D341Med (cell line): ENCODE measurements at regions not wholly inside any gene's neighbourhood (a gene's known extent, or its start where the extent isn't known, plus 50 kb on each side); places are given as distances from the start of the nearest gene placed in this dataset.

Experiments used
- DNase-seq: peaks from one replicate; pipeline ENCODE4 v3.0.0; 2012; ENCODE audit warnings: low spot score

DNA sequence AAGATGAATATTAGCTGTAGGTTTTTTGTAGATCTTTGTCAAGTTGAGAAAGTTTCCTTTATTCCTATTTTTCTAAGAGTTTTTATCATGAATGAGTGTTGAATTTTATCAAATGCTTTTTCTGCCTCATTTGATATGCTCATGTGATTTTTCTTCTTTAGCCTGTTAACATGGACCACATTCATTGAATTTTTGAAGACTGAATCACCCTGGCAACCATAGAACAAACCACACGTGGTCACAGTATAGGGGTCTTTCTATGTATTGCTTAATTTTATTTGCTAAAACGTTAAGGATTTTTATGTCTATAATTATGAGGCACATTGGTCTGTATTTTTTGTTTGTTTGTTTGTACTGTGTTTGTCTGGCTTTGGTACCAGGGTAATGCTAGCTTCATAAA is 201.7 kb upstream of the CWC22 start:
- DNase-seq, result no peak

DNA sequence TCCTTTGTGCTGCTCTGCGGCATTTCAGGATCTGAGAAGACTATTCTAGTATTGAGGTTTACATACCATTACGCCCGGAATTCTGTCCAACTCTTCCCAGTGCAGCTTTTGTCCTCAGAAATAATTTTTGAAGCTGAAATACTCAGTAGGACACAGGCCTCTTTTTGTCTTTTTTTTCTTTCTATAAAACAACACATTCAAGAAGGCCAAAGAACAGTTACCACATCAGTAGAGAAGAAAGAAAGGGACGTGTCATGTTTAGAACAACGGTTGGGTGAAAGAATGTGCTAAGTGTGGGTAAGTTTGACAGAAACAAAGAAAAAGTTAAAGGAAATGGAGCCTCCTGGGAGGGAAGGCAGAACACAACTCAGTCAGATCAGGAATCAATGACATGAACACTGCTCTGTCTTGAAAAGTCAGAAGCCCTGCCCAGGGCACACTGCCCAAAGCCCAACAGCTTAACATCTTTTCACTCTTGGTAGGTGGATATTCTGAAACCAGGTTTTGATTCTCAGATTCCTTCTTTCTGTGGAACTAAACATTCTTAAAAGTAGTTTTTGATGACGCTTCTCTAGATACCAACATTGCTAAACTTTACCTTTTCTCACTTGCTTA is 198.6 kb upstream of the CWC22 start:
- DNase-seq, result no peak

DNA sequence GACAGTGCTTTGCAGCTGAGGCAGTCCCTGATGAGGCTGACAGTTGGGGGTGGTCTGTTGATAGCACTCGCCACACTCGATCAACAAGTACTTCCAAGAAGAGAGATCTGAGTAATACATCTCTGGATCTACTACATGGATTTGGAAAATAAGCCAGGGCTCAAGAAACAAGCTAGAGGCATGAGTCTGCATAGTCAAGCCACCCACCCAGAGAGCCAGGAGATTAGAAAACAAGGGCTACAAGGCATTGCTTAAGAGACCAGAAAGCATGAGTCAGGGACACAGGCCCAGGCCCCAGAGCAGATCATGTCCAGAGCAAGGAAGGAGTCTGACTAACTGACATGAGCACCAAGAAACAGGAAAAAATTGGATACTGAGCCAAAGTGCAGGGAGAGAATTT is 196.9 kb upstream of the CWC22 start:
- no peak for DNase-seq

DNA sequence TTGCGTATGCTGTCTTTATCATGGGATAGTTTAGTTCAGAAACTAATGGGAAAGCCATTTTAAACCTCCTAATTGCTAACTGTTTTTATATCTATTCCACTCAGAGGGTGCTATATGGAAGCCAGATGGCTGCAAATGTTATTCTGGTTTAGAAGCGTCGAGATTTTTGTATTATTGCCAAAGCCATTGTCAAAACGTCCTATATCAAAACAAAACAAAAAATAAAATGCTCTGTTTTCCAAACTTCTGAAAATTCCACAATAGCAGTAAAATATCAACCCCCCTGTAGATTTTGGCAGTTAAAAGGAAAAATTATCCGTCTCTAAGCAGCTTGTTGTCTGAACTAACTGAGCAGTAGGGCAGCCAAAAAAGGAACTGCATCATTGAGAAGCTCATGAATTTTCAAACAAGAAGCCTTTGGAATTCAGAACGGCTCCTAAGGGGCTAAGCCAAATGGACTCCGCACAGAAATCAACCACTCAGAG is 195.4 kb upstream of the CWC22 start:
- DNase-seq, result no peak

DNA sequence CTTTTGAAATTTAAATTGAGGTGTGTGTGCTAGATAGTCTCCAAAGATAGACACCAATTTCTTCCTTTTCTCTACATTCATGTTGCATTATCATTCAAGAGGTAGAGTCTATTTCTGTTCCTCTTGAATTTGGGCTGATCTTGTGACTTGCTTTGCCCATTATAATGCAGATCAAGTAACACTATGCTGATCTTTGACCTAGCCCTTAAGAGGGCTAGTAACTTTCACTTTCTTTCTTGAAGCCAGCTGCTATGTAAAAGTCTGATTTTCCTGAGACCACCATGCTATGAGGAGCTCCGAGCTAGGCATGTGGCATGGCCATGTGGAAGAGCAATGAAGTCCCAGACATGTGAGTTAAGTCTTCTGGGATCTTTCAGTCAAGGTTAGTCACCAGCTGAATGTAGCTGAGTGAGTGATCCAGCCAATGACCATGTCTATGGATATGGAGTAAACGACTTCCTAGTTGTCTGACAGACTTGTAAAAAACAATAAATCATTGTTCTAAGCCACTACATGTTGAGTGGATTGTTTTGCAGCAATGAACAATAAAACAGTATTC is 189.4 kb upstream of the CWC22 start:
- no peak for DNase-seq

DNA sequence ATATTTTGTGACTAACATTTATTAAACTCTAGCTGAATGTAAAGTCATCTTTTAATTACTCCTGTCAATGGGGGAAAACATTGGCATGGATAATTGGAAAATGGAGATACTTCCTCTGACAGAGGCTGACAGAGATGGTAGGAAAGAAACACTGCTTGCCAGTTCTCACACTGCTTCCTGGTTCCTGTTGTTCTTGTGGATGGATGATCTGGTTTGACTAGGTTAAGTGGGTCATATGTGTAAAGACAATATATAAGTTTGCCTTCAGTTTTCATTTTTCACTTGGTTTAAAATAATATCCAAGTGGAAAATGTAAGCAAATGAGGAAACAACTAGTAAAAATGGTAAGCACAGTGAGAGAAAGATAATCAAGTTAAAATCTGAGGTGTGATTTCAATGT is 188.8 kb upstream of the CWC22 start:
- DNase-seq, result no peak

DNA sequence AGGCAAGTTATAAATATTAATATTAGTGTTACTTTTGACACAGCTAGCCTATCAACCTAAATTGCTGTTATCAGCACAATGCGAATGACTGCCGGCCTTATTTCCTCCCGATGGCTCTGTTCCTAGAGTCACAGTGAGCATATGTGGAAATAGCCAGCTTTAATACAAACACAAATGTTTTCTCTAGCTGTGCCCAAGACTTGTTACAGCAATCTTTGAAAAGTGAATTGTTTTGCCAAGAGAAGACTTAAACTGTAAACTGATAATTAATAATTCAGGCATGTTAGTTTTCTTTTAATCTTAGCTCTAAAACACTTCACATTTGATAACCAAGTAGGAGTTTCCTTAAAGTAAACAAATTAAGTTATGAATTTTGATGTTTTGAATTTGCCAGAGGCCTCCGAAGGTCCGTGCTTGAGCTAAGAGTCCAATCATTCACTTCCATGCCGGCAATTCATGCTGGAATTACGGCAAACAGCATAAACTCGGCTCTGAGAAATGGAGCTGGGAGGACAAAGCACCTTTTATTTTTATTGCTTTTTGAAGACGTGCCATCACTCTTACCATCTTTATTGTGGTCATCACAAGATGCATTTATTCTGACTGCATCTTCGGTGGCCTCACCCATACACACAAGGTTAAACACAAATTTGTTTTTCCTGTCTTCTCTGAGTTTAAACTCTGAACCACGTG is 184.5 kb upstream of the CWC22 start:
- no peak for DNase-seq

DNA sequence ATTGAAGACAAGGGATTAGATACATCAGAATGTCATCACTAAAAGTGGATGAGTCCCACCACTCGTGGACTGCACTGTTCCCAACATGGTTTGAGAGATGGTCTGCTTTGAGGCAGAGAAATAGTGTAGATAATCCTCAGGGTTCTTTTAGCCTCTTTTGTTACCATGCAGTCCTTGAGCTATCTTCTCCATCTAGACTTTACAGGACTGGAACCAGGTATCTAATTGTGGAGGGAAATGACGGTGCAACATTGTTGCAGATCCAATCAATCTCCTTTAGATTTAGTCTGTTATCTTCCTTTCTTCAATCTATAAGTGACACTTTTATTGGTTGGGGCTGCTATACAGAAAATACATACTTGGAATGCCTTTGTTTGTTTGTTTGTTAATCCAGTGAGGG is 183.8 kb upstream of the CWC22 start:
- no peak for DNase-seq

DNA sequence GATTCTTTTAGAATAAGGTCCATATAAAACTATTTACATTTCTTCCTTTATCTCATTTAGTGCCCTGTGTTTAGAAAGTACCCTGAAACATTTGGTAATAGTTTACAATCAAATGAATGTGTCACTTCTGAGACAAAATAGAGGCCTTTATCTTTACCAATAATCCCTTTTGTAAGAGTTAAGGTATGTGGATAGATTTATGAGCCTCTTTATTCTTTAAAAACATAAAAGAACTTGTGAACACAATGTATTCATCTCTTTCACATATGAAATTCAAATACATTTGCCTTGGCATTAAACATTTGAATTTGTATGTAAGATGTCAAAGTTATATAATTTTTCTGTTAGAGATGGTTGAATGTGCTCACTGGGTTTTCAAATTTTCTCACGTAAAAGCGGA is 180.5 kb upstream of the CWC22 start:
- DNase-seq, result no peak

DNA sequence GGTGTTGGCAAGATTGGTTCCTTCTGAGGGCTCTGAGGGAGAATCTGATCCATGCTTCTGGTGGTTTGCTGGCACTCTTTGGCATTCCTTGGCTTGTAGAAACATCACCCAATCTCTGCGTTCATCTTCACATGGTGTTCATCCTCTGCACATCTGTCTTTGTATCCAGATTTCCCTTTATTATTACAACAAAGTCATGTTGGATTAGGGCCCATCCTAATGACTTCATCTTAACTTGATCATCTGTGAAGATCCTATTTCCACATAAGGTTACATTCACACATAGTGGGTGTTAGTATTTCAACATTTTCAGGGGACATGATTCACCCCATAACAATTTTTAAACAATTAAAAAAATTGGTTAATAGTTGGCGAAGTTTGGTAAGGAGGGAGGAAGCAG is 177.4 kb upstream of the CWC22 start:
- DNase-seq, result no peak

DNA sequence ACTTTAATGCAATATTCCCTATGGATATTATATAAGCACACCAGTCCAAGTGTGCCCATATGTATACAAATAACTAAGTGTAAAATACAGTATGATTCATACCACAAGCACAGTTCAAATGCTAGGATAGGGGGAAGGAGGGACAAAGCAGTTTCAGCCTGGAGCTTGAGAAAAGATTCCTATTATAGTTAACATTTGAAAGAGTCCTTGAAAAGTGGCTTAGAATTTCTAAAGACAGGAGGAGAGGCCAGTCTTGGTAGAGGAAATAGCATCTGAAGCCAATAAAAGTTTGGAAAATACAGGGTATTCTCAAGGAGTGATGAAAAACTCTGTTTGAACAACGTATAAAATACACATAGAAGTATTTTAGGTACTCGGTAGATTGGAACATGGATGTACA is 173.4 kb upstream of the CWC22 start:
- DNase-seq, result no peak

DNA sequence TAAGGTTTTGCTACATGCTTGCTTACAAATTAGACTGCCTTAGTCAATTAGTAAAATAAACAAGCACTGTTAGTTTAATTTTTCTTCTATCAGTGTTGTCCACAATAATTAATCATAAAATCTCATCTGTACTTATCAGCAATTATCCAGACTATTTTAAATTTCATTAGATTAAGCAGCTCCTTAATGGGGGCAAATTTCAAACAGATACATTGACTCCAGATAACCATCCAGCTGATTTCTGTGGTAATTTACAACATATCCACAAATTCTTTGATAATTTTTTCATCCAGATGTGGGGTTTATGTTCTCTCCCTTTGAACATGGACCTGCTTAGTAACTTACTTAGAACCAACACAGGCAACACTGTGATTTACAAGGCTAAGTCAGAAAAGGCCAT is 170.4 kb upstream of the CWC22 start:
- no peak for DNase-seq

DNA sequence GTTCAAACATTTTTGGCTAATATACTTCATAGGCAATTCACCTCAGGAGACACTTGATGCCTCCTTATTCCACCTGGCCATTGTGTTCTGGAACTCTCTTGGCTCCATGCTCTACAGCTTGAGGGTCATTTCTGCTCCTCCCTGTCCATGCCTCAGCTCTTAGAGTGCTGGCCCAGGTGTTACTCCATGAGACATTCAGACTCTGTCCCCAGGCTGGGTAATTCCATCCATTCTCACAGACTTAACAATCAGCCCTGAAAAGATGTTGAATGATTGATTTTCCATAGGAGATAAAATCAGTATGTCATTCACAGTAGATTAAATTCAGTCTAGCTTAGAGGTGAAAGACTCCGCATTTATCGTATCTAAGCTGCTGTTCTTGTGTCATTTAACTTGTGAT is 168.6 kb upstream of the CWC22 start:
- DNase-seq, result no peak

DNA sequence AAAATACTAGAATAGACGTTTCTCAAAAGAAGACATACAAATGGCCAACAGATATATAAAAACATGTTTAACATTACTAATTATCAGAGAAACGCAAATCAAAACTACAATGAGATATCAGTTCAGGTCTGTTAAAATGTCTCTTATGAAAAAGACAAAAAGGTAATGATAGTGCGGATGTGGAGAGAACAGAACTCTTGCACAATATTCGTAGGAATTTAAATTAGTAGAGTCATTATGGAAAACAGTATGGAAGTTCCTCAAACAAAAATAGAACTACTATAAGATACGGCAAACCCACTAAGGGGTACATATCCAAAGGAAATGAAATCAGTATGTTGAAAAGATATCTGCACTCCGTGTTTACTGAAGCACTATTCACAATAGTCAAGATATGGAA is 167.5 kb upstream of the CWC22 start:
- DNase-seq, result no peak

DNA sequence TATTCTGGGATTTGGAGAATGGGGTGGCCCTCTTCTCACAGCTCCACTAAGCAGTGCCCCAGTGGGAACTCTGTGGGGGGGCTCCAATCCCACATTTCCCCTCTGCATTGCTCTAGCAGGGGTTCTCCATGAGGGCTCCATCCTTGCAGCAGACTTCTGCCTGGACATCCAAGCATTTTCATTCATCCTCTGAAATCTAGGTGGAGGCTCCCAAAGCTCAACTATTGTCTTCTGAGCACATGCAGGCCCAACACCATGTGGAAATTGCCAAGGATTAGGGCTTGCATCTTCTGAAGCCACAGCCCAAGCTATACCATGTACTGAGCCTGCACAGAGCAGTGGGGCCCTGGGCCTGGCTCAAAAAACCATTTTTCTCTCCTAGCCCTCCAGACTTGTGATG is 162.4 kb upstream of the CWC22 start:
- no peak for DNase-seq

DNA sequence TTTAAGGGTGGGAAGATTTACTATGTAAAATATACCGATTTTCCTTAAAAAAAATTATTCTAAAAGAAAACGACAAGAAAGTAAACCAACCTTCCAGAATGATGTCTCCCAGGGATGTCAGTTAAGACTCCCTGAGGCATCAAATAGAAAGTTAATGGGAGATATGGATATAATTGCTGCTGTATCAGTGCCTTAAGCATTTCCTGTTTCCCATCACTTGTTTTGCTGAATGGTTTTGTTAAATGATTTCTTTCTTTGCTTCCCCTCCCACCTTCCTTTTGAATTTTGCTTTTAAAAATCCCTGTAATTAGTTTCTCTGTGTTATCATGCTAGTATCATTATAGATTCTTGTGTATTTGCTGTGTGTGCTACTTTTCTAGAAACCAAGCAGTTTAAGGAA is 154.3 kb upstream of the CWC22 start:
- DNase-seq, result no peak

DNA sequence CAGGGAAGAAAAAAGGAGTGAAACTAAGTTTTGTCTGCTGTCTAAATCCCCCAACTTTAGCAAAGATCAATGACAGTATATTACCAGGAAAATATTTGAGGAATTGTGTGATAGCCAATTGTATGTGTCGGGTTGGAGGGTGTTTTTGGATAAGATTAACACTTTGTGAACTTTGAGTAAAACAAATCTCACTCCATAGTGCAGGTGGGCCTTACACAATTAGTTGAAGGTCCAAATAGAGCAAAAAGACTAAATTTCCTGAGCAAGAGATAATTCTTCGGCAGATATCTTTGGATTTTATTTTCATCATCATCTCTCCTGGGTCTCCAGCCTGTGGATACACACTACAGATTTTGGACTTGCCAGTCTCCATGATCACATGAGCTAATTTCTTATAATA is 152.8 kb upstream of the CWC22 start:
- no peak for DNase-seq

DNA sequence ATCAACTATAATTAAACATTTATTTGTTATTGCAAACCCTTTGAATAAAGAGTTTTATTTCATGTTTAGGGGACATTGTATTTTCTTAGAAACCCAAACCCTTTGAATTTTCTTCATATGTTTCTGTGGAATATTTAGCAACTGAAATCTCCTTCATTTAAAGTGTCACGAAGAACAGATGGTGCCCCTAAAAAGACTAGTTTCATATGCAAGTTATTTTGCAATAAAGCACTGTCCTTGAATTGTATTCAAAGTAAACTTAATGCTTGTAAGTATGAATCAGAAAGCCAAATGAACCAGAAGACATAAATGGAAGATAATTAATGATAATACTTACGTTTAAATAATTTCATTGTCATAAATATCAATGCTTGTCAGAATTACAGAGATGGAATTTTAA is 151.9 kb upstream of the CWC22 start:
- DNase-seq, result no peak

DNA sequence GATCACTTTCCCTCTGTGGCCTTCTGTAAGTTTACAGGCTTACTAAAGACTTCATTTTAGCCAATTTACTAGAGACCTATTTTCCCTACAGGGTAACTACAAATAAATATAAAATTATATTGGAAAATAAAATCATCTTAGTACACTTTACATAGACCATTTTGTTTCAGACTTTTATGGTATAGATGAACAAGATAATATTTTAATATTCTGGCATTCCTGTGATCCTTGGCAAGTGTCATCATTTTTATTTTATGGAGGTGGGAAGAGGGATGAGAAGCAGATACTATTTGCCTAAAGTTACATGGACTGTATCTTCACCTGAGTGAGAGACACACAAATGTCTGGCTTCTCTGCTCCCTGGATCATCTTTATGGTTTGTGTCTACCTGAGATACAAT is 149.6 kb upstream of the CWC22 start:
- no peak for DNase-seq

DNA sequence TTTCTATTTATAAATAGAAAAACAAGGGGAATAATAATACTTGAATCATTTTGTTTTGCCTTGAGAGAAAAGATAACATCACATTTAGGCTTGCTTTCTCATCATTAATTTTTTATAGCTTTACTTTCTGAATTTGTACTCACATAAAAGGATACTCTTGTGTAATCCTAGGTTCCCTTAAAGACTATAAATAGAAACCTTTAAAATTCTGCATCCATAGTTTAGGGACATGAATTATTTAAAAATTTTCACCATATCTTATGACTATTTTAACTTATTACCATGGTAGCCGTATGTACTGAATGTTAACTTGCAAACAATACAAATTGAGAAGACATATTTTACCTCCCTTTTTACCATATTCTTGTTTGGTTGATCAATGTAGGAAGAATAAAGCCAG is 143.5 kb upstream of the CWC22 start:
- no peak for DNase-seq

DNA sequence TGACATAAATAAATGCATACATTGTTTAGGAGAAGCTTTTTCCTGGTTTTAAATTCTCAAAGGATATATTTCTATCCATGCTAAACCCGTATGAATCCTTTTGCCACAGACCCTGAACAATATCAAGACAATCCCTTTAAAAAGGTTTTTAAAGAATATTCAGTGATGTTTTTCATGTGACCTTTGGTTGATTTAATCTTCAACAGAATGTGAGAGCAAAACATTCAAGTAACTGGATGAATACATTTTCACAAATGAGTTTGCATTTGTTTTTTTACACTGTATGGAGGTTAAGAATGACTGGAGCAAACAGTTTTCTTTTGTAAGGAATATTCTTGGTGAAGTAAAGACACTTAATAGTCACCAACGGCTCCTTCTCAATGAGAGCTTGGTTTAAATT is 139.4 kb upstream of the CWC22 start:
- no peak for DNase-seq

DNA sequence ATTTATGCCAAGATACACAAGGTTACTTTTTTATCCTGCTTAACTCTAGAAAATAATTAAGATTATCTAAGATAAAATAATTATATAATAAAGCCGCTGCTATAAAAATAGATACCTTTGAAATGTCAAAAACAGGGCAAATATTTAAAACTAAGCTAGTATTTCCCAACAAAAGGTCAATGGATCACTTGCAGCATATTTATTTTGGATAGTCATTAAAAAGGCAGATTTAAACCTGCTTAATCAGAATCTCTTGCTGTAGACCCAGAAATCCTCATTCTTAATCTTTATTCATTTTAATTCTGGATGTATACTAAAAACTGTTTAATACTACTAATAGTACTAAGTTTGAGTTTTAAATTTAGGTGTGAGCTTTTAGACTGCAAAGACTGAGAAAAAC is 139.0 kb upstream of the CWC22 start:
- DNase-seq, result no peak

DNA sequence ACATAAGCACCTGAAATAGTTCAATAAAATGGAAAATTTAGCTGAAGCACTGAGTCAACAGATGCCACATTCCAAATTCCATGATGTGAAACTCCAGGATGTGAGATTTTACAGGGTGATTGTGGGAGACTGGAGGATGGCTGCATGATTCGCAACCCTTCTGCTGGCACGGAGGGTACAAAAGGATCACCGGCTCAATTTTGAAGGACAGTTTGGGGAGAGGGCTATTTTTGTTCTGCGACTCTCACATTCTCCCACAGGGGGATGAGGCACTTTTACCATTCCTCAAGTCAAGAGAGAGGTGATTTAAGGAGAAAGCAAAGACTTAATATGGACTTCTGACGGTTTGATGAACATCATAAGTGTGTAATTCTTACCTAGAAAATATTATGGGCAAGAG is 138.1 kb upstream of the CWC22 start:
- DNase-seq, result no peak

DNA sequence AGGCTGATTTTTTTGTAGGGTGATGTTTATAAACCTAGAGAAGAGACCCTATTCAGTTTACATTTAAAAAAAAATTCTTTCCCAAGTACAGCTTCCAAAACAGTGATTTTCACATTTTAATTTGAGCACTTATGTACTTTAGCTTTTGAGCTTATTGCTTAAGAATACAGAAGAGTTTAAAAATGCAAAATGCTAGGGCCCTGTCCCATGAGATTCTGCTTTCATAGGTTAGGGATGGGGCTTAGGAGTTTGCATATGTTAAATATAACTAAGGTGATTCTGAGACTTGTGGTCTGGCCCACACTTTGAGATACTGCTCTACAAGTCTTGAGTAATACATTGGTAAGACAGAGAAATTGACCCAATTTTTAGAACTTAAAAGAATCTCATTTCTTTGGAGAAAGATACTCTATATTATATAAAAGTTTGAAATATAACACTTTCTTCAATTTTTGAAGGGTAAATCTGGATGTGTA is 137.3 kb upstream of the CWC22 start:
- no peak for DNase-seq
